ENCODE measurements at regions not wholly inside any gene's neighbourhood (a gene's known extent, or its start where the extent isn't known, plus 50 kb on each side); places are given as distances from the start of the nearest gene placed in this dataset.

DNA sequence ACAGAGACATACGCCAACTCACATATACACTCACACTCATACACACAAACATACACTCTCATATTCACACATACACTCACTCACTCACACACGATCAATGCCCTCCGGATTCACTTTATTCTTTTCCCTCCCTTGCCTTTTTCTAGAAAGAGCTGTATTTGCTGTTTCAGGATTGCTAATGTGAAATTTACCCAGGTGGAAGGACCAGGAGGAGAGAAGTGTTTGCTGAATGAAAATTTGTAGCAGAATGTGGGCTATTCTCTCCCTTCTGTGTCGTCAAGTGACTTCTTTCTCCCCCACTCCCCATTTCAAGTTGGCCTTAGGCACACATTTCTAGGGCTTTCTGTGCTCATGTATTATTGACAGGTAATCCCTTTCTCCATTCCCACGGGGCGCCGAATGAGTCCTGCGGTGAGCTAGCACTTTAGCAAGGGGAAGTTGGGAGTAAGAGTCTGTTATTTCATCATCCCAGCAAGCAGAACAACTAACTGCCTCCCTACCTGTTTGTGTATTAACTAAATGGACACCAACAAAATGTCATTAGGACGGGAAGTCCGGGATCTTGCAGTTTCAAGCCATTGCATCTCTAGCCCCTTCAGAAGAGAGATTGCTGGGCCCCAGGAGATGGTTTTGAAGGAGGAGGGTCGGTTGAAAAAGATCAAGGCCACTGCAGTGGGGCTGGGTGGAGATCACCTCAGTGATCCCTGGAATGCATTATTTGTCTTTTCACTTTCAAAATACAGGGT is 97.1 kb upstream of the TAF11L2 start (continued):
- TF ChIP-seq ZNF76 (CRISPR knock-in tag; IDR thresholded peaks at IDR 0.05; ENCODE audit: borderline replicate concordance) (peak; percentile 46; the same call in 1 of the 2 replicates), ZNF143 (CRISPR knock-in tag; IDR thresholded peaks at IDR 0.05) (no peak), SMARCA4 (IDR thresholded peaks at IDR 0.05) (peak; percentile 14; the same call in 1 of the 2 replicates), ZNF431 (CRISPR knock-in tag; IDR thresholded peaks at IDR 0.05) (no peak), POLR2AphosphoS2 (IDR thresholded peaks at IDR 0.05; ENCODE audit: low read length) (no peak), MYBL2 (IDR thresholded peaks at IDR 0.05; ENCODE audit: low read depth) (no peak), MYBL2 (CRISPR knock-in tag; IDR thresholded peaks at IDR 0.05; ENCODE audit: borderline replicate concordance) (no peak), ZFPM2 (CRISPR knock-in tag; IDR thresholded peaks at IDR 0.05) (no peak), ZNF174 (CRISPR knock-in tag; IDR thresholded peaks at IDR 0.05) (no peak), KDM1A (IDR thresholded peaks at IDR 0.05) (no peak), MCM3 (IDR thresholded peaks at IDR 0.05) (no peak), FOSL1 (tag; conservative IDR thresholded peaks at IDR 0.05) (no peak), JUN (IDR thresholded peaks at IDR 0.05; ENCODE audit: borderline replicate concordance, low read depth, low read length) (no peak), JUN (CRISPR knock-in tag; IDR thresholded peaks at IDR 0.05; ENCODE audit: borderline replicate concordance) (no peak), ILK (tag; IDR thresholded peaks at IDR 0.05; ENCODE audit: borderline replicate concordance, low read depth) (no peak), SMARCA5 (IDR thresholded peaks at IDR 0.05) (no peak), TBP (optimal IDR thresholded peaks at IDR 0.05; ENCODE audit: low read depth, low read length) (no peak), STAT5A (IDR thresholded peaks at IDR 0.05; ENCODE audit: borderline replicate concordance, low read length) (no peak), ZNF121 (CRISPR knock-in tag; conservative IDR thresholded peaks at IDR 0.05) (no peak)
- TF ChIP-seq, protein P1, sequence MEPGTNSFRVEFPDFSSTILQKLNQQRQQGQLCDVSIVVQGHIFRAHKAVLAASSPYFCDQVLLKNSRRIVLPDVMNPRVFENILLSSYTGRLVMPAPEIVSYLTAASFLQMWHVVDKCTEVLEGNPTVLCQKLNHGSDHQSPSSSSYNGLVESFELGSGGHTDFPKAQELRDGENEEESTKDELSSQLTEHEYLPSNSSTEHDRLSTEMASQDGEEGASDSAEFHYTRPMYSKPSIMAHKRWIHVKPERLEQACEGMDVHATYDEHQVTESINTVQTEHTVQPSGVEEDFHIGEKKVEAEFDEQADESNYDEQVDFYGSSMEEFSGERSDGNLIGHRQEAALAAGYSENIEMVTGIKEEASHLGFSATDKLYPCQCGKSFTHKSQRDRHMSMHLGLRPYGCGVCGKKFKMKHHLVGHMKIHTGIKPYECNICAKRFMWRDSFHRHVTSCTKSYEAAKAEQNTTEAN (CRISPR knock-in tag; IDR thresholded peaks at IDR 0.05) = no peak
- TF ChIP-seq, protein P2, sequence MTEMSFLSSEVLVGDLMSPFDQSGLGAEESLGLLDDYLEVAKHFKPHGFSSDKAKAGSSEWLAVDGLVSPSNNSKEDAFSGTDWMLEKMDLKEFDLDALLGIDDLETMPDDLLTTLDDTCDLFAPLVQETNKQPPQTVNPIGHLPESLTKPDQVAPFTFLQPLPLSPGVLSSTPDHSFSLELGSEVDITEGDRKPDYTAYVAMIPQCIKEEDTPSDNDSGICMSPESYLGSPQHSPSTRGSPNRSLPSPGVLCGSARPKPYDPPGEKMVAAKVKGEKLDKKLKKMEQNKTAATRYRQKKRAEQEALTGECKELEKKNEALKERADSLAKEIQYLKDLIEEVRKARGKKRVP (CRISPR knock-in tag; IDR thresholded peaks at IDR 0.05) = peak; percentile 88
- TF ChIP-seq, protein P3, sequence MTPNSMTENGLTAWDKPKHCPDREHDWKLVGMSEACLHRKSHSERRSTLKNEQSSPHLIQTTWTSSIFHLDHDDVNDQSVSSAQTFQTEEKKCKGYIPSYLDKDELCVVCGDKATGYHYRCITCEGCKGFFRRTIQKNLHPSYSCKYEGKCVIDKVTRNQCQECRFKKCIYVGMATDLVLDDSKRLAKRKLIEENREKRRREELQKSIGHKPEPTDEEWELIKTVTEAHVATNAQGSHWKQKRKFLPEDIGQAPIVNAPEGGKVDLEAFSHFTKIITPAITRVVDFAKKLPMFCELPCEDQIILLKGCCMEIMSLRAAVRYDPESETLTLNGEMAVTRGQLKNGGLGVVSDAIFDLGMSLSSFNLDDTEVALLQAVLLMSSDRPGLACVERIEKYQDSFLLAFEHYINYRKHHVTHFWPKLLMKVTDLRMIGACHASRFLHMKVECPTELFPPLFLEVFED (CRISPR knock-in tag; conservative IDR thresholded peaks at IDR 0.05) = no peak
- TF ChIP-seq, protein P4, sequence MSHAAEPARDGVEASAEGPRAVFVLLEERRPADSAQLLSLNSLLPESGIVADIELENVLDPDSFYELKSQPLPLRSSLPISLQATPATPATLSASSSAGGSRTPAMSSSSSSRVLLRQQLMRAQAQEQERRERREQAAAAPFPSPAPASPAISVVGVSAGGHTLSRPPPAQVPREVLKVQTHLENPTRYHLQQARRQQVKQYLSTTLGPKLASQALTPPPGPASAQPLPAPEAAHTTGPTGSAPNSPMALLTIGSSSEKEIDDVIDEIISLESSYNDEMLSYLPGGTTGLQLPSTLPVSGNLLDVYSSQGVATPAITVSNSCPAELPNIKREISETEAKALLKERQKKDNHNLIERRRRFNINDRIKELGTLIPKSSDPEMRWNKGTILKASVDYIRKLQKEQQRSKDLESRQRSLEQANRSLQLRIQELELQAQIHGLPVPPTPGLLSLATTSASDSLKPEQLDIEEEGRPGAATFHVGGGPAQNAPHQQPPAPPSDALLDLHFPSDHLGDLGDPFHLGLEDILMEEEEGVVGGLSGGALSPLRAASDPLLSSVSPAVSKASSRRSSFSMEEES (CRISPR knock-in tag; IDR thresholded peaks at IDR 0.05) = no peak
- TF ChIP-seq, protein P5, sequence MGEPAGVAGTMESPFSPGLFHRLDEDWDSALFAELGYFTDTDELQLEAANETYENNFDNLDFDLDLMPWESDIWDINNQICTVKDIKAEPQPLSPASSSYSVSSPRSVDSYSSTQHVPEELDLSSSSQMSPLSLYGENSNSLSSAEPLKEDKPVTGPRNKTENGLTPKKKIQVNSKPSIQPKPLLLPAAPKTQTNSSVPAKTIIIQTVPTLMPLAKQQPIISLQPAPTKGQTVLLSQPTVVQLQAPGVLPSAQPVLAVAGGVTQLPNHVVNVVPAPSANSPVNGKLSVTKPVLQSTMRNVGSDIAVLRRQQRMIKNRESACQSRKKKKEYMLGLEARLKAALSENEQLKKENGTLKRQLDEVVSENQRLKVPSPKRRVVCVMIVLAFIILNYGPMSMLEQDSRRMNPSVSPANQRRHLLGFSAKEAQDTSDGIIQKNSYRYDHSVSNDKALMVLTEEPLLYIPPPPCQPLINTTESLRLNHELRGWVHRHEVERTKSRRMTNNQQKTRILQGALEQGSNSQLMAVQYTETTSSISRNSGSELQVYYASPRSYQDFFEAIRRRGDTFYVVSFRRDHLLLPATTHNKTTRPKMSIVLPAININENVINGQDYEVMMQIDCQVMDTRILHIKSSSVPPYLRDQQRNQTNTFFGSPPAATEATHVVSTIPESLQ (CRISPR knock-in tag; IDR thresholded peaks at IDR 0.05) = no peak

Data from K562 (cell line).